HCT116 (cell line): ENCODE measurements at regions not wholly inside any gene's neighbourhood (a gene's known extent, or its start where the extent isn't known, plus 50 kb on each side); places are given as distances from the start of the nearest gene placed in this dataset.

Source experiments
- CEBPB ChIP-seq: IDR thresholded peaks from 2 replicates; pipeline ENCODE4 v1.6.1; 2012; ENCODE audit warnings: low read depth
- ELF1 ChIP-seq: IDR thresholded peaks from 2 replicates; pipeline ENCODE4 v1.6.1; 2012; ENCODE audit warnings: low read depth, borderline replicate concordance
- EZH2 ChIP-seq: fragments of 200-600 bp; sonication (generic); IDR thresholded peaks from 2 replicates; pipeline ENCODE4 v1.6.1; 2017; ENCODE audit warnings: antibody characterized with exemption, mixed run types
- EZH2phosphoT487 ChIP-seq: fragments of 200-600 bp; IDR thresholded peaks from 2 replicates; pipeline ENCODE4 v1.6.1; 2018; ENCODE audit warnings: antibody characterized with exemption, borderline replicate concordance
- POLR2A ChIP-seq: IDR thresholded peaks from 2 replicates; pipeline ENCODE4 v1.7.0; 2011; ENCODE audit warnings: borderline replicate concordance; ENCODE audit not compliant: insufficient read depth, insufficient read length; ENCODE audit errors: extremely low read depth
- POLR2AphosphoS5 ChIP-seq: IDR thresholded peaks from 2 replicates; pipeline ENCODE4 v1.6.1; 2011; ENCODE audit warnings: mild to moderate bottlenecking, low read depth, low read length, moderate library complexity
- YY1 ChIP-seq: IDR thresholded peaks from 2 replicates; pipeline ENCODE4 v1.6.1; 2011; ENCODE audit warnings: low read length, low read depth, moderate library complexity, mild to moderate bottlenecking; ENCODE audit not compliant: insufficient replicate concordance; ENCODE audit errors: extremely low read depth
- TF ChIP-seq, protein P1 (sequence below), 3 experiments: fragments of 200-600 bp in 1 of 3; sonication (generic) in 1 of 3; IDR thresholded peaks in 2 of 3; conservative IDR thresholded peaks in 1 of 3; 2 replicates each; pipeline ENCODE4 v1.5.1; 2012 to 2017; ENCODE audit warnings: low read depth in 2 of 3, low read length in 2 of 3, antibody characterized with exemption in 1 of 3, borderline replicate concordance in 1 of 3, control low read depth in 1 of 3, mild to moderate bottlenecking in 1 of 3, mixed read lengths in 1 of 3, mixed run types in 1 of 3, moderate library complexity in 1 of 3; ENCODE audit not compliant: insufficient read depth in 1 of 3
- TF ChIP-seq, protein P2 (sequence below): IDR thresholded peaks from 2 replicates; pipeline ENCODE4 v1.6.1; 2012; ENCODE audit warnings: low read depth
- TF ChIP-seq, protein P3 (sequence below): IDR thresholded peaks from 2 replicates; pipeline ENCODE4 v1.6.1; 2012

DNA sequence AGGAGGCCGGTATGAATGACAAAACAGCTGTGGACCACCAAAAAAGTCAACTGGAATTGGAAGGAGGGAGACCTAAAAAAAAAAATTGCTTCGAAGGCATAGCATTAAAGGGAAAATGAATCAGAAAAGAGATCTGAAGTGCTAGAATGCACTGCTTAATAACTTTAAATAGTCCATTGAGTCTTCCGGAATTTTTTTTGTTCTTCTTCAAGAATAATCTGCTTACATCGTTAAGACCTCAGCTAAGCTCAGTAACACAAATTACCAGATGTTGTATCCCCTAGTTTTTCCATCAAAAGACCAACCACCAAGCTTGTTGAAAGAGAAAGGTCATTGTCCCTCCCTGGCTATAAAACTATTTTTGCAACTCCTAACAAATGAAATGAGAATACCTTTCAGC is 560.5 kb downstream of the NR2F2 start:
- TF ChIP-seq, protein P1, sequence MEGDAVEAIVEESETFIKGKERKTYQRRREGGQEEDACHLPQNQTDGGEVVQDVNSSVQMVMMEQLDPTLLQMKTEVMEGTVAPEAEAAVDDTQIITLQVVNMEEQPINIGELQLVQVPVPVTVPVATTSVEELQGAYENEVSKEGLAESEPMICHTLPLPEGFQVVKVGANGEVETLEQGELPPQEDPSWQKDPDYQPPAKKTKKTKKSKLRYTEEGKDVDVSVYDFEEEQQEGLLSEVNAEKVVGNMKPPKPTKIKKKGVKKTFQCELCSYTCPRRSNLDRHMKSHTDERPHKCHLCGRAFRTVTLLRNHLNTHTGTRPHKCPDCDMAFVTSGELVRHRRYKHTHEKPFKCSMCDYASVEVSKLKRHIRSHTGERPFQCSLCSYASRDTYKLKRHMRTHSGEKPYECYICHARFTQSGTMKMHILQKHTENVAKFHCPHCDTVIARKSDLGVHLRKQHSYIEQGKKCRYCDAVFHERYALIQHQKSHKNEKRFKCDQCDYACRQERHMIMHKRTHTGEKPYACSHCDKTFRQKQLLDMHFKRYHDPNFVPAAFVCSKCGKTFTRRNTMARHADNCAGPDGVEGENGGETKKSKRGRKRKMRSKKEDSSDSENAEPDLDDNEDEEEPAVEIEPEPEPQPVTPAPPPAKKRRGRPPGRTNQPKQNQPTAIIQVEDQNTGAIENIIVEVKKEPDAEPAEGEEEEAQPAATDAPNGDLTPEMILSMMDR (IDR thresholded peaks at IDR 0.05 in 2 of 3, conservative IDR thresholded peaks at IDR 0.05 in 1 of 3; ENCODE audit: borderline replicate concordance in 1 of 3, insufficient read depth in 1 of 3, low read depth in 2 of 3, low read length in 2 of 3): no peak
- TF ChIP-seq EZH2phosphoT487 (no peak), YY1 (no peak), POLR2AphosphoS5 (no peak), ELF1 (no peak), POLR2A (no peak), CEBPB (no peak), EZH2 (no peak)
- TF ChIP-seq, protein P2, sequence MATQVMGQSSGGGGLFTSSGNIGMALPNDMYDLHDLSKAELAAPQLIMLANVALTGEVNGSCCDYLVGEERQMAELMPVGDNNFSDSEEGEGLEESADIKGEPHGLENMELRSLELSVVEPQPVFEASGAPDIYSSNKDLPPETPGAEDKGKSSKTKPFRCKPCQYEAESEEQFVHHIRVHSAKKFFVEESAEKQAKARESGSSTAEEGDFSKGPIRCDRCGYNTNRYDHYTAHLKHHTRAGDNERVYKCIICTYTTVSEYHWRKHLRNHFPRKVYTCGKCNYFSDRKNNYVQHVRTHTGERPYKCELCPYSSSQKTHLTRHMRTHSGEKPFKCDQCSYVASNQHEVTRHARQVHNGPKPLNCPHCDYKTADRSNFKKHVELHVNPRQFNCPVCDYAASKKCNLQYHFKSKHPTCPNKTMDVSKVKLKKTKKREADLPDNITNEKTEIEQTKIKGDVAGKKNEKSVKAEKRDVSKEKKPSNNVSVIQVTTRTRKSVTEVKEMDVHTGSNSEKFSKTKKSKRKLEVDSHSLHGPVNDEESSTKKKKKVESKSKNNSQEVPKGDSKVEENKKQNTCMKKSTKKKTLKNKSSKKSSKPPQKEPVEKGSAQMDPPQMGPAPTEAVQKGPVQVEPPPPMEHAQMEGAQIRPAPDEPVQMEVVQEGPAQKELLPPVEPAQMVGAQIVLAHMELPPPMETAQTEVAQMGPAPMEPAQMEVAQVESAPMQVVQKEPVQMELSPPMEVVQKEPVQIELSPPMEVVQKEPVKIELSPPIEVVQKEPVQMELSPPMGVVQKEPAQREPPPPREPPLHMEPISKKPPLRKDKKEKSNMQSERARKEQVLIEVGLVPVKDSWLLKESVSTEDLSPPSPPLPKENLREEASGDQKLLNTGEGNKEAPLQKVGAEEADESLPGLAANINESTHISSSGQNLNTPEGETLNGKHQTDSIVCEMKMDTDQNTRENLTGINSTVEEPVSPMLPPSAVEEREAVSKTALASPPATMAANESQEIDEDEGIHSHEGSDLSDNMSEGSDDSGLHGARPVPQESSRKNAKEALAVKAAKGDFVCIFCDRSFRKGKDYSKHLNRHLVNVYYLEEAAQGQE: no peak
- TF ChIP-seq, protein P3, sequence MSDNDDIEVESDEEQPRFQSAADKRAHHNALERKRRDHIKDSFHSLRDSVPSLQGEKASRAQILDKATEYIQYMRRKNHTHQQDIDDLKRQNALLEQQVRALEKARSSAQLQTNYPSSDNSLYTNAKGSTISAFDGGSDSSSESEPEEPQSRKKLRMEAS: no peak
